DMS53 treated with DMSO at 0.1 percent for 48 hours (cell line): ENCODE measurements at regions not wholly inside any gene's neighbourhood (a gene's known extent, or its start where the extent isn't known, plus 50 kb on each side); places are given as distances from the start of the nearest gene placed in this dataset.
"Not testable (repeated sequence)": the region's sequence is repeated elsewhere in the genome, so short reads cannot be mapped to it uniquely, and the experiment has no call there.

Experiments
- DNase-seq: peaks from one replicate; lab custom pipeline; 2025; ENCODE audit not compliant: unreplicated experiment; lab: John Stamatoyannopoulos, UW

DNA sequence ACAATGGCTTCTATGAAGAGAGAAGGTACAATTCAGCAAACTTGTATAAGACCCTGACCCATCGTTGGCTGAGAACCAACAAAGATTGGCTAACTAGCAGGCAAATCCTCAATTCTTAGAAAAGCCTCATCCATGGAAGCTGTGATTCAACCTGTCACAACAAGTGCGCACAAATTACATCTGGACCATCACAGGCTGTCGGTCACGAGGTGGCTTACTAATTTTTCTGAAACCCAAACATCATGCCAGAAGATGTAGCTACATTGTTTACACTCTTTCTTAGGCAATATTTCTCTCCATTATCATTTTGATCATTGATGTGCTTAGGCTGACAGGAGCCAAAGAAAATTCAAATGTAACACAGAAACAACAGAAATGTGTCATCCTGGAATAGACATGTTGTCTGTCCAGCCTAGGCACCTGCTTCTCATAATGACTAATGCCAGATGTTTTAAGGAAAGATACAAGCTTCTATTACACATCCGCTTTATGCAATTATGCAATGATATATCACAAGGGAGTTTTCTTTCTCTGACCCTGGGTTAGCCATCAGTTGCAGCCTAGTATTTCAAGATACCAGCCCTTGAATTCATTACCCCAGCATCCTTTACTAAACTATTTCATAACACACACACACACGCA lies 92.9 kb upstream of the DIO2 start:
- no peak for DNase-seq

DNA sequence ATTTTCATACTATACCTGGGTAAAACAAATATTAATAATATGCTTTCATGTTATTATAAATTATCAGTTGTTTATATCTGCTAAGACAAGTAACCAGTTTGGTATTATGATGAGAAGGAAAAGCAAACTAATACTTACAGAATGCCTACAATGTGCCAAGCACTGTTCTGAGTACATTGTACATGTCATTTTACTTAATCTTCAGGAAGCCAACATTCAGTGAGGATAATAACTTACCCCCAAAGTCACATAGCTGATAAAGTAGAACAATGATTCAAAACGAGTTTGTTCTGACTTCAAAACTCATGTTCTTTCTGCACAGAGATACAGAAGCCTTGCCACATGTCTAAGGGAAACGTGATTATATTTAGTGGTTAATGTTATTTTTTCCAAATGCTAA lies 89.0 kb upstream of the DIO2 start:
- DNase-seq = no peak

- no peak for DNase-seq
Observed at GRCh38 chr14:80298491-80299017, 87.2 kb upstream of the DIO2 start.

- no peak for DNase-seq
Observed at GRCh38 chr14:80291101-80291500, 79.8 kb upstream of the DIO2 start.

DNA sequence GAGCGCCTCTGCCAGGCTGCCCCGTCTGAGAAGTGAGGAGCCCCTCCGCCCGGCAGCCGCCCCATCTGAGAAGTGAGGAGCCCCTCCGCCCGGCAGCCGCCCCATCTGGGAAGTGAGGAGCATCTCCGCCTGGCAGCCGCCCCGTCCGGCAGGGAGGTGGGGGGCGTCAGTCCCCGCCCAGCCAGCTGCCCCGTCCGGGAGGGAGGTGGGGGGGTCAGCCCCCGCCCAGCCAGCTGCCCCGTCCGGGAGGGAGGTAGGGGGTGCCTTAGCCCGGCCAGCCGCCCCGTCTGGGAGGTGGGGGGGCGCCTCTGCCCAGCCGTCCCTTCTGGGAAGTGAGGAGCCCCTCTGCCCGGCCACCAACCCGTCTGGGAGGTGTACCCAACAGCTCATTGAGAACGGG lies 75.4 kb upstream of the DIO2 start:
- not testable (repeated sequence) for DNase-seq

DNA sequence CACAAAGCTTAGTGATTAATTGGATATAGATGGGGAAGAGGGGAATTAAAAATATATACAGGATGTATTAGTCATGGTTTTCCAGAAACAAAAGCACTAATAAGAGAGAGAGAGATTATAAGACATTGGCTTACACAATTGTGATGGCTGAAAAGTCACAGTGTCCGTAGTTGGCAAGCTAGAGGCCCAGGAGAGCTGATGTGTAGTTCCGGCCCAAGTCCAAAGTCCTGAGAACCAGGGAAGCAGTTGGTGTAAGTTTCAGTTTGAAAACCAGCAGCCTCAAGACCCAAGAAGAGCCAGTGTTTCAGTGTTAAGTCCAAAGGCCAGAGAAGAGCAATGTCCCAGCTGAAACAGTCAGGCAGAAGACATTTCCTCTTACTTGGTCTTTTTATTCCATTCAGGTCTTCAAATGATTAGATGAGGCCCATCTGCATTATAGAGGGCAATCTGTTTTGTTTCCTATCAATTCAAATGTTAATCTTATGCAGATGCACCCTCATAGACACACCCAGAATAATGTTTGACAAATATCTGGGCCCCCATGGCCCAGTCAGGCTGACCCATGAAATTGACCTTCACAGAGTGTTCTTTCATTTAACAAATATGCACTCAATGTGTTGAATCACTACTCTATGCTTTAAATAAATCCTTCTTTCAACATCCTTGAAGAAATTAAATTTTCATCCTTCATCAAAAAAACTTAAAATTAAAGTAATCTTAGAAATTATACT lies 67.2 kb upstream of the DIO2 start:
- DNase-seq = no peak

GRCh38 chr14:80275208-80275850 lies 64.0 kb upstream of the DIO2 start:
- no peak for DNase-seq

GRCh38 chr14:80274310-80274709 lies 63.0 kb upstream of the DIO2 start:
- not testable (repeated sequence) for DNase-seq

GRCh38 chr14:80271389-80271788 lies 60.1 kb upstream of the DIO2 start:
- no peak for DNase-seq

DNA sequence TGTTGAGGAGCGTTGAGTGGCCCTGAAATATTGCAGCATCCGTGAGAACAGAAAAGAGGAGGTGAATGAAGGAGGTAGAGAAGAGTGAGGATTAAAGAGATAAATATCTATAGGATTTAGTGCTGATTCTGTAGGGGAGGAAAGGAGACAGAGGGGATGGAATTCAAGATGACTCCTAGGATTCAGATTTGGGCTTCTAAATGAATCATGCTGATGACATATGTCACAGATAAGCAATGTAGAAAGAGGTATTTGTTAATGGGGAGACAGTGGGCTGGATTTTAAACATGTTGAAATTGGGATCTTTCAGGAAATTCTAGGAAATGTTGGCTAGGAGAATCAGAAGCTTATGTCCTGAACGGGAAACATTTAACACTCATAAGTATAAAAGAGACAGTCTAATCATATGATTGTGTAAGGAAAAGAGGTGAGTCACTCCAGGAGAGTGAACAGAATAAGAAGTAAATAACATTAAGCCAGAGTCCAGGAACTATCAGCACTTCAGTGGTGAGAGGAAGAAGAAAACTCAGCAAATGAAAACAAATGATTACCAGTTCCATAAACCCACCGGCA lies 58.1 kb upstream of the DIO2 start:
- no peak for DNase-seq

- no peak for DNase-seq
Observed at GRCh38 chr14:80266930-80267329, 55.6 kb upstream of the DIO2 start.

GRCh38 chr14:80264702-80265101 lies 53.4 kb upstream of the DIO2 start:
- DNase-seq = peak; percentile 57
